Esophagus muscularis mucosa (tissue), 4 donors: ENCODE measurements at regions not wholly inside any gene's neighbourhood (a gene's known extent, or its start where the extent isn't known, plus 50 kb on each side); places are given as distances from the start of the nearest gene placed in this dataset.

Experiments
- DNase-seq: peaks from one replicate; pipeline ENCODE4 v3.0.0-alpha.2; 2017; ENCODE audit errors: extremely low spot score
- H3K27ac ChIP-seq, 4 donors: fragments of 200-600 bp; sonication (generic); replicated peaks in 1 of 4; 1 replicate in 3 of 4; 2 replicates in 1 of 4; pipeline ENCODE4 v1.5.1; 2016 to 2019; ENCODE audit warnings: mild to moderate bottlenecking in 1 of 4
- H3K27me3 ChIP-seq, 4 donors: fragments of 200-600 bp; sonication (generic); one replicate each; pipeline versions ENCODE4 v1.5.1 to v1.6.0; 2016 to 2019
- H3K36me3 ChIP-seq, 4 donors: fragments of 200-600 bp; sonication (generic); one replicate each; pipeline ENCODE4 v1.5.1; 2016 to 2019
- H3K4me1 ChIP-seq, 4 donors: fragments of 200-600 bp; sonication (generic); one replicate each; pipeline ENCODE4 v1.5.1; 2016 to 2019
- H3K4me3 ChIP-seq, 4 donors: fragments of 200-600 bp; sonication (generic); 1 replicate in 2 of 4; 2 replicates in 2 of 4; pipeline ENCODE4 v1.5.1; 2016 to 2019; ENCODE audit warnings: mild to moderate bottlenecking in 4 of 4, moderate library complexity in 1 of 4
- H3K9me3 ChIP-seq, 4 donors: fragments of 200-600 bp; sonication (generic); 1 replicate in 3 of 4; 2 replicates in 1 of 4; pipeline ENCODE4 v1.5.1; 2016 to 2019
- CTCF ChIP-seq, 3 experiments: fragments of 200-600 bp in 2 of 3; fragments of 450-650 bp in 1 of 3; sonication (generic) in 2 of 3; IDR thresholded peaks; one replicate each; pipeline ENCODE4 v1.5.1; 2017 to 2019; ENCODE audit warnings: antibody characterized with exemption in 3 of 3, mild to moderate bottlenecking in 2 of 3, moderate library complexity in 1 of 3
- EP300 ChIP-seq: sonication (generic); formaldehyde crosslinking; IDR thresholded peaks from one replicate; pipeline ENCODE4 v1.6.1; 2017; ENCODE audit warnings: antibody characterized with exemption
- POLR2A ChIP-seq: fragments of 450-650 bp; IDR thresholded peaks from one replicate; pipeline ENCODE4 v1.6.1; 2017; ENCODE audit warnings: antibody characterized with exemption, moderate library complexity, mild to moderate bottlenecking, low read depth
- POLR2AphosphoS5 ChIP-seq, 2 donors: sonication (generic); formaldehyde crosslinking; IDR thresholded peaks; one replicate each; pipeline ENCODE4 v1.6.1; 2017; ENCODE audit warnings: antibody characterized with exemption in 2 of 2
- WGBS: methylation state at CpG from one replicate; pipeline ENCODE4 v1.1.5; 2018; 5-methylcytosine and 5-hydroxymethylcytosine counted together
- intact Hi-C: fragments of 100-400 bp; cut with DNase I; formaldehyde crosslinking; loops from one replicate; pipeline ENCODE4 v1.15.1; 2023

GRCh38 chr7:145016068-145016467 is 180.2 kb upstream of the TPK1 start:
- H3K4me1 ChIP-seq = no peaks in the 10 kb centered on the region
- no peak overlapping the region for H3K4me3 ChIP-seq
- no peaks in the 10 kb centered on the region for H3K36me3 ChIP-seq
- no peak overlapping the region for H3K27ac ChIP-seq
- TF ChIP-seq POLR2AphosphoS5 (IDR thresholded peaks at IDR 0.05) = no peak
- no peak for TF ChIP-seq CTCF (IDR thresholded peaks at IDR 0.05)
- no peak for TF ChIP-seq POLR2A
- TF ChIP-seq EP300 = no peak
- H3K9me3 ChIP-seq = no peaks in the 10 kb centered on the region
- intact Hi-C loops = no loop called here
- no peaks in the 10 kb centered on the region for H3K27me3 ChIP-seq
- WGBS = 49% methylated on average over 3 of the region's 3 CpGs
- no peak for DNase-seq

- 78% methylated on average over 3 of the region's 3 CpGs for WGBS
- no peaks in the 10 kb centered on the region for H3K36me3 ChIP-seq
- H3K27me3 ChIP-seq = no peaks in the 10 kb centered on the region
- H3K4me3 ChIP-seq = no peak overlapping the region
- intact Hi-C loops = no loop called here
- no peak overlapping the region for H3K27ac ChIP-seq
- no peak for DNase-seq
- no peak for TF ChIP-seq POLR2AphosphoS5 (IDR thresholded peaks at IDR 0.05)
- TF ChIP-seq POLR2A = no peak
- TF ChIP-seq CTCF (IDR thresholded peaks at IDR 0.05) = no peak
- no peak for TF ChIP-seq EP300
- no peaks in the 10 kb centered on the region for H3K9me3 ChIP-seq
- no peaks in the 10 kb centered on the region for H3K4me1 ChIP-seq
Observed at GRCh38 chr7:145009876-145010275, 174.0 kb upstream of the TPK1 start.

GRCh38 chr7:145005601-145006000 is 169.7 kb upstream of the TPK1 start:
- Histone ChIP-seq H3K36me3 (no peaks in the 10 kb centered on the region), H3K4me1 (no peaks in the 10 kb centered on the region), H3K4me3 (no peak overlapping the region), H3K27ac (no peak overlapping the region), H3K9me3 (peaks cover 0 to 9% (median 6%) of the 10 kb centered on the region in 4 donors), H3K27me3 (peaks cover 0 to 5% (median 0%) of the 10 kb centered on the region in 4 donors)
- no peak for DNase-seq
- 95% methylated on average over 2 of the region's 2 CpGs for WGBS
- TF ChIP-seq CTCF (IDR thresholded peaks at IDR 0.05) (no peak), POLR2AphosphoS5 (IDR thresholded peaks at IDR 0.05) (no peak), EP300 (no peak)
- intact Hi-C loops = no loop called here

GRCh38 chr7:144997512-144997911 is 161.7 kb upstream of the TPK1 start:
- H3K27me3 ChIP-seq = no peaks in the 10 kb centered on the region
- no peak overlapping the region for H3K27ac ChIP-seq
- no peaks in the 10 kb centered on the region for H3K36me3 ChIP-seq
- TF ChIP-seq POLR2A (no peak), EP300 (no peak), CTCF (IDR thresholded peaks at IDR 0.05) (no peak), POLR2AphosphoS5 (IDR thresholded peaks at IDR 0.05) (no peak)
- no peaks in the 10 kb centered on the region for H3K4me1 ChIP-seq
- intact Hi-C loops = no loop called here
- H3K9me3 ChIP-seq = peaks cover 0 to 41% (median 32%) of the 10 kb centered on the region in 4 donors
- no peak for DNase-seq
- H3K4me3 ChIP-seq = no peak overlapping the region

- no peaks in the 10 kb centered on the region for H3K4me1 ChIP-seq
- no peak overlapping the region for H3K27ac ChIP-seq
- TF ChIP-seq EP300 = no peak
- no peak for TF ChIP-seq CTCF (IDR thresholded peaks at IDR 0.05)
- no peak for TF ChIP-seq POLR2AphosphoS5 (IDR thresholded peaks at IDR 0.05)
- no peak for TF ChIP-seq POLR2A
- H3K27me3 ChIP-seq = no peaks in the 10 kb centered on the region
- WGBS = 71% methylated on average over 2 of the region's 2 CpGs
- peaks cover 0 to 32% (median 25%) of the 10 kb centered on the region in 4 donors for H3K9me3 ChIP-seq
- no peaks in the 10 kb centered on the region for H3K36me3 ChIP-seq
- DNase-seq = no peak
- no peak overlapping the region for H3K4me3 ChIP-seq
- intact Hi-C loops = no loop called here
Observed at GRCh38 chr7:144995495-144995894, 159.6 kb upstream of the TPK1 start.
